ENCODE measurements at regions not wholly inside any gene's neighbourhood (a gene's known extent, or its start where the extent isn't known, plus 50 kb on each side); places are given as distances from the start of the nearest gene placed in this dataset.
A peak's percentile ranks its signal among the peaks of the same experiment; 100 is the strongest.

DNA sequence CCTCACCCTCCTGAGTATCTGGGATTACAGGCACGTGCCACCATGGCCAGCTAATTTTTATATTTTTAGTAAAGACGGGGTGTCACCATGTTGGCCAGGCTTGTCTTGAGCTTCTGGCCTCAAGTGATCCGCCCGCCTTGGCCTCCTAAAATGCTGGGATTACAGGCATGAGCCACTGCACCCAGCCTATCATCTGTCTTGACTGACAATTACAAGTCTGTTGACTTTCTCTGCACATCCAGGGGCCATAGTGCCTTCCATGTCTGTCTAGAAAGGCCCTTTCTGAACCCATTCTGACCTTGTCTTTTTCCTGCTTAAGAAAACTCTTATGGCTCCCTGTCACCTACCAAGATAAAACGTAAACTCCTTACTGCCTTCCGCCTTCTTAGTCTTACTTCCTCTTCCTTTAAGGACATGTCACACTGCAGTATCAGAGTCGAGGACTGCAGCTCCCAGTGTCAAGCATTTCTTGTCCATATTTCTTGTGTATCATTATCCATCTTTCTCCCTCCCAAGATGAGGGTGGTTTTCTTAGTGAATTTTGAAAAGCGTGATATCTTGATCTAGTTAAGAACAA, 49.9 kb upstream of the SHB start:
- H3K4me1 ChIP-seq = peaks cover 9% of the 10 kb centered on the region; the same call in 2 of the 3 replicates
- no peaks in the 10 kb centered on the region for H3K9me3 ChIP-seq
- ChIA-PET CTCF (interaction anchor here (1.2 to 1.3 kb wide), 3 partner anchors 19 to 205 kb away, joined by 3 to 7 read pairs (median 5); no protein-coding TSS in a partner anchor), POLR2A (no interaction called here)
- H3K4me2 ChIP-seq = peak overlapping the region; percentile 29; the same call in 1 of the 3 replicates
- DNase-seq (ENCODE audit: low read depth in 1 of 2, low spot score in 1 of 2) = no peak
- H3K4me3 ChIP-seq = no peak overlapping the region
- peak; percentile 36 for FAIRE-seq
- ATAC-seq = no peak
- no peak overlapping the region for H3K27ac ChIP-seq
- 74% methylated on average over 8 of the region's 8 CpGs for WGBS (ENCODE audit: missing lambda C conversion rate)
- TF ChIP-seq BCL3 (IDR thresholded peaks at IDR 0.05) (no peak), RFX5 (IDR thresholded peaks at IDR 0.05) (no peak), CHD2 (IDR thresholded peaks at IDR 0.05; ENCODE audit: low read length, partially characterized antibody) (no peak), SREBF2 (IDR thresholded peaks at IDR 0.05) (no peak), FOSB (CRISPR knock-in tag; IDR thresholded peaks at IDR 0.05) (no peak), EHMT2 (IDR thresholded peaks at IDR 0.05; ENCODE audit: low read depth) (no peak), ZNF302 (CRISPR knock-in tag; IDR thresholded peaks at IDR 0.05) (no peak), ZFP36 (IDR thresholded peaks at IDR 0.05; ENCODE audit: borderline replicate concordance, partially characterized antibody) (no peak), SMC3 (IDR thresholded peaks at IDR 0.05) (no peak), ESRRA (IDR thresholded peaks at IDR 0.05; ENCODE audit: borderline replicate concordance, low read length) (no peak), MAFK (IDR thresholded peaks at IDR 0.05; ENCODE audit: partially characterized antibody) (no peak), NPAS2 (CRISPR knock-in tag; IDR thresholded peaks at IDR 0.05; ENCODE audit: borderline replicate concordance) (no peak), E2F6 (IDR thresholded peaks at IDR 0.05; ENCODE audit: borderline replicate concordance, low read depth) (no peak), RARB (CRISPR knock-in tag; IDR thresholded peaks at IDR 0.05) (no peak)

Small RNA genes in the stretch of these regions (small RNA-seq; reads per million reads assigned to genes)
- 0 reads per million in 6 experiments for gene RF00096

All from A549 (cell line).